ENCODE measurements at regions not wholly inside any gene's neighbourhood (a gene's known extent, or its start where the extent isn't known, plus 50 kb on each side); places are given as distances from the start of the nearest gene placed in this dataset.

DNA sequence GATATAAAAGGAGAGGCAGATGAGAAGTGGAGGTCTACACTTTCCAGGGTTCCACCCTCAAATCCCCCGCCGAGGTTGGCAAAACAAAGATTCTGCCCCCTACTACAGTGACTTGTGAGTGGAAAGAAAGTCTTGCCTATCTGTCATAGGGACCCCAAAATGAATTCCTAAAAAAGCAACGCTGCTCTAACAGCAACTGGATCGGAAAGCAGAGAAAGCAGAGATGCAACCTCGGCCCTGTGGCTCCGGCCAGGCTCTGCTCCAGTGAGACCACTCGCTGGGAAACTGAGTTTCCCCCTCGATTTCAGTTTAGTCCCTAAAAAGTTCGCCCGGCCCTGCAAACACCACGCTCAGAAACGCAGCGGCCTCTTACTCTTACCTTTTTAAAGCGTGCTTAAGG, 297.9 kb upstream of the NFE2L3 start:
- Histone ChIP-seq H3K27ac (peak overlapping the region; percentile 86), H3K9me3 (ENCODE audit: severe bottlenecking) (no peaks in the 10 kb centered on the region), H3K36me3 (no peaks in the 10 kb centered on the region), H3K4me3 (ENCODE audit: low read depth, low read length) (peak overlapping the region; percentile 45), H3K27me3 (ENCODE audit: insufficient read depth, low read depth, severe bottlenecking) (no peaks in the 10 kb centered on the region)
- TF ChIP-seq, protein P1, sequence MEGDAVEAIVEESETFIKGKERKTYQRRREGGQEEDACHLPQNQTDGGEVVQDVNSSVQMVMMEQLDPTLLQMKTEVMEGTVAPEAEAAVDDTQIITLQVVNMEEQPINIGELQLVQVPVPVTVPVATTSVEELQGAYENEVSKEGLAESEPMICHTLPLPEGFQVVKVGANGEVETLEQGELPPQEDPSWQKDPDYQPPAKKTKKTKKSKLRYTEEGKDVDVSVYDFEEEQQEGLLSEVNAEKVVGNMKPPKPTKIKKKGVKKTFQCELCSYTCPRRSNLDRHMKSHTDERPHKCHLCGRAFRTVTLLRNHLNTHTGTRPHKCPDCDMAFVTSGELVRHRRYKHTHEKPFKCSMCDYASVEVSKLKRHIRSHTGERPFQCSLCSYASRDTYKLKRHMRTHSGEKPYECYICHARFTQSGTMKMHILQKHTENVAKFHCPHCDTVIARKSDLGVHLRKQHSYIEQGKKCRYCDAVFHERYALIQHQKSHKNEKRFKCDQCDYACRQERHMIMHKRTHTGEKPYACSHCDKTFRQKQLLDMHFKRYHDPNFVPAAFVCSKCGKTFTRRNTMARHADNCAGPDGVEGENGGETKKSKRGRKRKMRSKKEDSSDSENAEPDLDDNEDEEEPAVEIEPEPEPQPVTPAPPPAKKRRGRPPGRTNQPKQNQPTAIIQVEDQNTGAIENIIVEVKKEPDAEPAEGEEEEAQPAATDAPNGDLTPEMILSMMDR (IDR thresholded peaks at IDR 0.05; ENCODE audit: low read depth, low read length) = no peak
- DNase-seq = no peak

- Histone ChIP-seq H3K27ac (peak overlapping the region; percentile 96), H3K9me3 (ENCODE audit: severe bottlenecking) (no peaks in the 10 kb centered on the region), H3K4me3 (ENCODE audit: low read depth, low read length) (peak overlapping the region; percentile 60), H3K36me3 (no peaks in the 10 kb centered on the region), H3K27me3 (ENCODE audit: insufficient read depth, low read depth, severe bottlenecking) (no peaks in the 10 kb centered on the region)
- peak; percentile 88 for DNase-seq
- TF ChIP-seq, protein P1 (IDR thresholded peaks at IDR 0.05; ENCODE audit: low read depth, low read length) = peak; percentile 70
Measured at GRCh38 chr7:25854608-25855497, 297.1 kb upstream of the NFE2L3 start.

- Histone ChIP-seq H3K4me3 (ENCODE audit: low read depth, low read length) (peak overlapping the region; percentile 60), H3K9me3 (ENCODE audit: severe bottlenecking) (no peaks in the 10 kb centered on the region), H3K27me3 (ENCODE audit: insufficient read depth, low read depth, severe bottlenecking) (no peaks in the 10 kb centered on the region), H3K36me3 (no peaks in the 10 kb centered on the region), H3K27ac (peak overlapping the region; percentile 96)
- peak; percentile 27 for DNase-seq
- TF ChIP-seq, protein P1 (IDR thresholded peaks at IDR 0.05; ENCODE audit: low read depth, low read length) = no peak
Measured at GRCh38 chr7:25855854-25856782, 295.9 kb upstream of the NFE2L3 start.

GRCh38 chr7:25857376-25858067, 294.5 kb upstream of the NFE2L3 start:
- H3K27ac ChIP-seq = peak overlapping the region; percentile 96
- TF ChIP-seq, protein P1 (IDR thresholded peaks at IDR 0.05; ENCODE audit: low read depth, low read length) = no peak
- peak overlapping the region; percentile 60 for H3K4me3 ChIP-seq (ENCODE audit: low read depth, low read length)
- H3K9me3 ChIP-seq (ENCODE audit: severe bottlenecking) = no peaks in the 10 kb centered on the region
- H3K36me3 ChIP-seq = no peaks in the 10 kb centered on the region
- H3K27me3 ChIP-seq (ENCODE audit: insufficient read depth, low read depth, severe bottlenecking) = no peaks in the 10 kb centered on the region
- DNase-seq = peak; percentile 80

DNA sequence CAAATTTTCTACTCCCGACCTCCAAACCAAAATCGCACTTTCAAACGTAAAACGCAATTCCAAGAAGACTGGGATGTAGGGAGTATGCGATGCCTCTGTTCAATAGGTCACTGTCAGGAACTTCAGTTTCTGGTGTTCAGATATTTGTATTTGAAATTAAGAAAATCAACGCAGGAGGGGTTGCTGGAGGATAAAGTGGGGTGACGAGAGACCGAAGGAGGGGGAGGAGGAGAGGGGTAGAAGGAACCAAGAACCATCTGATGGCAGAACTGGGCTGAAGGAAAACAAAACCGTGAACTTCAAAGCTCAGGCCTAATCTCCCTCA, 293.8 kb upstream of the NFE2L3 start:
- no peak for DNase-seq
- Histone ChIP-seq H3K27ac (peak overlapping the region; percentile 96), H3K36me3 (no peaks in the 10 kb centered on the region), H3K4me3 (ENCODE audit: low read depth, low read length) (peak overlapping the region; percentile 60), H3K27me3 (ENCODE audit: insufficient read depth, low read depth, severe bottlenecking) (no peaks in the 10 kb centered on the region), H3K9me3 (ENCODE audit: severe bottlenecking) (no peaks in the 10 kb centered on the region)
- TF ChIP-seq, protein P1 (IDR thresholded peaks at IDR 0.05; ENCODE audit: low read depth, low read length) = no peak

Data from WERI-Rb-1 (cell line).